ENCODE measurements at regions not wholly inside any gene's neighbourhood (a gene's known extent, or its start where the extent isn't known, plus 50 kb on each side); places are given as distances from the start of the nearest gene placed in this dataset.

- TF ChIP-seq CTCF (IDR thresholded peaks at IDR 0.05) (no peak), POLR2AphosphoS5 (IDR thresholded peaks at IDR 0.05) (no peak), POLR2A (IDR thresholded peaks at IDR 0.05) (no peak)
Measured at GRCh38 chr9:88230612-88231011, 92.3 kb upstream of the SPATA31C2 start.
